ENCODE measurements at regions not wholly inside any gene's neighbourhood (a gene's known extent, or its start where the extent isn't known, plus 50 kb on each side); places are given as distances from the start of the nearest gene placed in this dataset.

GRCh38 chr3:24682141-24682547, 187.5 kb upstream of the THRB start:
- no peak for TF ChIP-seq RAD21 (IDR thresholded peaks at IDR 0.05 in 1 of 2, conservative IDR thresholded peaks at IDR 0.05 in 1 of 2; ENCODE audit: low read depth in 2 of 2, low read length in 2 of 2)
- TF ChIP-seq, protein P1, sequence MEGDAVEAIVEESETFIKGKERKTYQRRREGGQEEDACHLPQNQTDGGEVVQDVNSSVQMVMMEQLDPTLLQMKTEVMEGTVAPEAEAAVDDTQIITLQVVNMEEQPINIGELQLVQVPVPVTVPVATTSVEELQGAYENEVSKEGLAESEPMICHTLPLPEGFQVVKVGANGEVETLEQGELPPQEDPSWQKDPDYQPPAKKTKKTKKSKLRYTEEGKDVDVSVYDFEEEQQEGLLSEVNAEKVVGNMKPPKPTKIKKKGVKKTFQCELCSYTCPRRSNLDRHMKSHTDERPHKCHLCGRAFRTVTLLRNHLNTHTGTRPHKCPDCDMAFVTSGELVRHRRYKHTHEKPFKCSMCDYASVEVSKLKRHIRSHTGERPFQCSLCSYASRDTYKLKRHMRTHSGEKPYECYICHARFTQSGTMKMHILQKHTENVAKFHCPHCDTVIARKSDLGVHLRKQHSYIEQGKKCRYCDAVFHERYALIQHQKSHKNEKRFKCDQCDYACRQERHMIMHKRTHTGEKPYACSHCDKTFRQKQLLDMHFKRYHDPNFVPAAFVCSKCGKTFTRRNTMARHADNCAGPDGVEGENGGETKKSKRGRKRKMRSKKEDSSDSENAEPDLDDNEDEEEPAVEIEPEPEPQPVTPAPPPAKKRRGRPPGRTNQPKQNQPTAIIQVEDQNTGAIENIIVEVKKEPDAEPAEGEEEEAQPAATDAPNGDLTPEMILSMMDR (IDR thresholded peaks at IDR 0.05; ENCODE audit: control extremely low read depth in 1 of 3, insufficient read depth in 1 of 3, low read depth in 1 of 3, low read length in 3 of 3): no peak
- TF ChIP-seq CBX5 (IDR thresholded peaks at IDR 0.05; ENCODE audit: low read depth, low read length): no peak
- no peak for TF ChIP-seq TBP (IDR thresholded peaks at IDR 0.05; ENCODE audit: low read depth, low read length)

All from H1 (cell line).